ENCODE measurements at regions not wholly inside any gene's neighbourhood (a gene's known extent, or its start where the extent isn't known, plus 50 kb on each side); places are given as distances from the start of the nearest gene placed in this dataset.

GRCh38 chr20:18904192-18904591 is 90.6 kb downstream of the SCP2D1 start:
- H3K27ac Mint-ChIP-seq = no peak overlapping the region
- TF ChIP-seq, protein P1, sequence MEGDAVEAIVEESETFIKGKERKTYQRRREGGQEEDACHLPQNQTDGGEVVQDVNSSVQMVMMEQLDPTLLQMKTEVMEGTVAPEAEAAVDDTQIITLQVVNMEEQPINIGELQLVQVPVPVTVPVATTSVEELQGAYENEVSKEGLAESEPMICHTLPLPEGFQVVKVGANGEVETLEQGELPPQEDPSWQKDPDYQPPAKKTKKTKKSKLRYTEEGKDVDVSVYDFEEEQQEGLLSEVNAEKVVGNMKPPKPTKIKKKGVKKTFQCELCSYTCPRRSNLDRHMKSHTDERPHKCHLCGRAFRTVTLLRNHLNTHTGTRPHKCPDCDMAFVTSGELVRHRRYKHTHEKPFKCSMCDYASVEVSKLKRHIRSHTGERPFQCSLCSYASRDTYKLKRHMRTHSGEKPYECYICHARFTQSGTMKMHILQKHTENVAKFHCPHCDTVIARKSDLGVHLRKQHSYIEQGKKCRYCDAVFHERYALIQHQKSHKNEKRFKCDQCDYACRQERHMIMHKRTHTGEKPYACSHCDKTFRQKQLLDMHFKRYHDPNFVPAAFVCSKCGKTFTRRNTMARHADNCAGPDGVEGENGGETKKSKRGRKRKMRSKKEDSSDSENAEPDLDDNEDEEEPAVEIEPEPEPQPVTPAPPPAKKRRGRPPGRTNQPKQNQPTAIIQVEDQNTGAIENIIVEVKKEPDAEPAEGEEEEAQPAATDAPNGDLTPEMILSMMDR (IDR thresholded peaks at IDR 0.05) = no peak
- no peaks in the 10 kb centered on the region for H3K9me3 Mint-ChIP-seq
- WGBS (ENCODE audit: insufficient coverage) = 0% methylated on average over 2 of the region's 4 CpGs
- H3K27me3 Mint-ChIP-seq (ENCODE audit: low read depth in 3 of 3) = peaks cover 3 to 5% (median 4%) of the 10 kb centered on the region in 3 donors
- Histone ChIP-seq H3K36me3 (replicated peaks in 1 of 2; ENCODE audit: control insufficient read depth in 1 of 2, insufficient read depth in 2 of 2, low read length in 2 of 2) (no peaks in the 10 kb centered on the region), H3K4me3 (replicated peaks in 1 of 3; ENCODE audit: low read depth in 2 of 3, low read length in 3 of 3) (no peak overlapping the region), H3K4me1 (ENCODE audit: control insufficient read depth in 1 of 2, insufficient read depth in 2 of 2, low read length in 2 of 2) (no peaks in the 10 kb centered on the region), H3K4me2 (replicated peaks; ENCODE audit: extremely low read depth, low read length, poor library complexity, severe bottlenecking) (no peak overlapping the region), H3K9me3 (replicated peaks in 1 of 2; ENCODE audit: control insufficient read depth in 1 of 2, insufficient read depth in 1 of 2, low read length in 2 of 2) (no peaks in the 10 kb centered on the region), H4K20me1 (ENCODE audit: insufficient read depth, low read length) (no peaks in the 10 kb centered on the region), H3K27ac (ENCODE audit: low read depth in 1 of 2, low read length in 2 of 2) (no peak overlapping the region), H3K9ac (ENCODE audit: insufficient read depth, low read length, poor library complexity, severe bottlenecking) (no peak overlapping the region), H3K27me3 (ENCODE audit: control insufficient read depth in 2 of 2, insufficient read depth in 2 of 2, low read length in 2 of 2) (no peaks in the 10 kb centered on the region), H3K79me2 (ENCODE audit: insufficient read depth, low read length) (no peaks in the 10 kb centered on the region), H2AFZ (ENCODE audit: insufficient read depth, low read depth, low read length, poor library complexity, severe bottlenecking) (no peak overlapping the region)
- no peaks in the 10 kb centered on the region for H3K36me3 Mint-ChIP-seq
- intact Hi-C loops (cut with micrococcal nuclease) = no loop called here
- H3K4me3 Mint-ChIP-seq = no peak overlapping the region
- no peaks in the 10 kb centered on the region for H3K4me1 Mint-ChIP-seq
- no peak for DNase-seq

DNA sequence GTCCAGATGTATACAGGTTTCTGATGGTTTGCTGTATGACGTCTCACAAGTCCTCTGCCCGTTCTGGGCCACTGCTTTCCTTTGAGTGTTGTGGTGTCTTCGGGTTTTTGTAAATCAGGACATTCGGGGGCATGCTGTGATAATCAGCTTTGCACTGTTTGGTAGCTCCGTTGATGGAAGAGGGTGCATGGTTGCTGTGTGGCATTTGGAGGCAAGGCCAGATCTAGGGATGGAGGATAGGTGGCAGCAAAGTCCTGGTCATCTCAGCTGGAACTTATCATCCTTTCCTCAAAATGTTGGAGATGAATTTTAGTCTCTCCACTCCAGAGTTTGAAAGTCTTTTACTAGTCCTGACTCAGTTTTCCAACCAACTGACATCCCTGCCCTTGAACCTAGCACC is 91.0 kb downstream of the SCP2D1 start:
- Histone ChIP-seq H3K27ac (ENCODE audit: low read depth in 1 of 2, low read length in 2 of 2) (no peak overlapping the region), H3K36me3 (replicated peaks in 1 of 2; ENCODE audit: control insufficient read depth in 1 of 2, insufficient read depth in 2 of 2, low read length in 2 of 2) (no peaks in the 10 kb centered on the region), H2AFZ (ENCODE audit: insufficient read depth, low read depth, low read length, poor library complexity, severe bottlenecking) (no peak overlapping the region), H4K20me1 (ENCODE audit: insufficient read depth, low read length) (no peaks in the 10 kb centered on the region), H3K4me1 (ENCODE audit: control insufficient read depth in 1 of 2, insufficient read depth in 2 of 2, low read length in 2 of 2) (no peaks in the 10 kb centered on the region), H3K4me3 (replicated peaks in 1 of 3; ENCODE audit: low read depth in 2 of 3, low read length in 3 of 3) (no peak overlapping the region), H3K9ac (ENCODE audit: insufficient read depth, low read length, poor library complexity, severe bottlenecking) (no peak overlapping the region), H3K79me2 (ENCODE audit: insufficient read depth, low read length) (no peaks in the 10 kb centered on the region), H3K27me3 (ENCODE audit: control insufficient read depth in 2 of 2, insufficient read depth in 2 of 2, low read length in 2 of 2) (no peaks in the 10 kb centered on the region), H3K4me2 (replicated peaks; ENCODE audit: extremely low read depth, low read length, poor library complexity, severe bottlenecking) (no peak overlapping the region), H3K9me3 (replicated peaks in 1 of 2; ENCODE audit: control insufficient read depth in 1 of 2, insufficient read depth in 1 of 2, low read length in 2 of 2) (no peaks in the 10 kb centered on the region)
- no peak overlapping the region for H3K27ac Mint-ChIP-seq
- 86% methylated on average over 5 of the region's 5 CpGs for WGBS (ENCODE audit: insufficient coverage)
- no peak overlapping the region for H3K4me3 Mint-ChIP-seq
- TF ChIP-seq, protein P1 (IDR thresholded peaks at IDR 0.05) = no peak
- H3K36me3 Mint-ChIP-seq = no peaks in the 10 kb centered on the region
- intact Hi-C loops (cut with micrococcal nuclease) = no loop called here
- peaks cover 3 to 5% (median 3%) of the 10 kb centered on the region in 3 donors for H3K27me3 Mint-ChIP-seq (ENCODE audit: low read depth in 3 of 3)
- no peaks in the 10 kb centered on the region for H3K9me3 Mint-ChIP-seq
- no peaks in the 10 kb centered on the region for H3K4me1 Mint-ChIP-seq
- DNase-seq = no peak

Measured in CD14-positive monocyte (primary cell).